ENCODE measurements at regions not wholly inside any gene's neighbourhood (a gene's known extent, or its start where the extent isn't known, plus 50 kb on each side); places are given as distances from the start of the nearest gene placed in this dataset.
A peak's percentile ranks its signal among the peaks of the same experiment; 100 is the strongest.

DNA sequence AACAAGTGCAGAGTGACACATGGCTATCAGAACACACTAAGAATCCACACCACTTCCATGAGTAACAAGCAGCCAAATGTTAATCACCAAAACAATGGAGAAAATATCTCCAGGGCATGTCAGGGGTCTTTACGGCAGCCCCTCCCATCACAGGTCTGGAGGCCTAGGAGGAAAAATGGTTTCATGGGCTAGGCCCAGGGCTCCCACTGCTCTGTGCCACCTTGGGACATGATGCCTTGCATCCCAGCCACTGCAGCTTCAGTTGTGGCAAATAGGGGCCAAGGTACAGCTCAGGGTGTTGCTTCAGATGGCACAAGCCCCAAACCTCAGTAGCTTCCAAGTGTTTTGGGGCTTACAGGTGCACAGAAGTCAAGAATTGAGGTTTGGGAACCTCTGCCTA, 66.6 kb downstream of the NEURL3 start:
- H3K27ac Mint-ChIP-seq: no peak overlapping the region
- peaks cover 8% of the 10 kb centered on the region for H3K9me3 Mint-ChIP-seq
- no peaks in the 10 kb centered on the region for H3K4me1 Mint-ChIP-seq
- H3K4me3 Mint-ChIP-seq: no peak overlapping the region
- no peak for ATAC-seq
- H3K27me3 Mint-ChIP-seq: peaks cover 45% of the 10 kb centered on the region
- H3K36me3 Mint-ChIP-seq: peaks cover 12% of the 10 kb centered on the region

DNA sequence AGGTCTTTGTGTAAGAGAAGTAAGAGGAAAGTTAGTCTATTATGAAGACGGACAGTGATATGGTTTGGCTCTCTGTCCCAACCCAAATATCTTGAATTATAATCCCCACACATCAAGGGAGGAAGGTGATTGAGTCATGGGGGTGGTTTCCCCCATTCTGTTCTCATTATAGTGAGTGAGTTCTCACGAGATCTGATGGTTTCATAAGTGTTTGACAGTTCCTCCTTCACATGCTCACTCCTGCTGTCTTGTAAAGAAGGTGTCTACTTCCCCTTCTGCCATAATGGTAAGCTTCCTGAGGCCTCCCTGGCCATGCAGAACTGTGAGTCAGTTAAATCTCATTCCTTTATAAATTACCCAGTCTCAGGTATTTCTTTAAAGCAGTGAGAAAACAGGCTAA, 67.6 kb downstream of the NEURL3 start:
- peaks cover 8% of the 10 kb centered on the region for H3K9me3 Mint-ChIP-seq
- H3K27me3 Mint-ChIP-seq: peaks cover 45% of the 10 kb centered on the region
- H3K36me3 Mint-ChIP-seq: peaks cover 12% of the 10 kb centered on the region
- H3K27ac Mint-ChIP-seq: no peak overlapping the region
- ATAC-seq: peak; percentile 31
- H3K4me1 Mint-ChIP-seq: no peaks in the 10 kb centered on the region
- H3K4me3 Mint-ChIP-seq: no peak overlapping the region

GRCh38 chr2:96436961-96437360, 68.2 kb downstream of the NEURL3 start:
- Mint-ChIP-seq H3K9me3 (peaks cover 8% of the 10 kb centered on the region), H3K27me3 (peaks cover 44% of the 10 kb centered on the region), H3K4me3 (no peak overlapping the region), H3K27ac (no peak overlapping the region), H3K36me3 (peaks cover 12% of the 10 kb centered on the region), H3K4me1 (no peaks in the 10 kb centered on the region)
- ATAC-seq: no peak

DNA sequence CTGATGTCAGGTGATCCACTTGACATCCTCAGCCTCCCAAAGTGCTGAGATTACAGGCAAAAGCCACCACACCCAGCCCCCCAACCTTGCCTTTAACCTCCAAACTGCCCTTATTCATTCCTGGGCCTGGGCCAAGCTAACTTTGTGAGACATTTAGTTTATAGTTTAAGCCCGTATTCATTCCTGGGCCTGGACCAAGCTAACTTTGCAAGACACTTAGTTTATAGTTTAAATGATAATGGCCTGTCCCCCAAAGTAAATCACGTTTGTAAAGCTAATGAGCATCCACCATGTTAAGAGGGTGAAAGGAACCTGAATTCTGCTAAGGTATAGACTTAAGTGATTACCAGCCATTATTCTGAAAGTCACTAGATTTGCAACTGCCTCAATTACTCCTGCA, 68.7 kb downstream of the NEURL3 start:
- H3K27ac Mint-ChIP-seq: no peak overlapping the region

GRCh38 chr2:96431319-96431718, 73.8 kb downstream of the NEURL3 start:
- Mint-ChIP-seq H3K9me3 (peaks cover 6% of the 10 kb centered on the region), H3K4me1 (no peaks in the 10 kb centered on the region), H3K4me3 (no peak overlapping the region), H3K36me3 (peaks cover 6% of the 10 kb centered on the region), H3K27me3 (peaks cover 39% of the 10 kb centered on the region), H3K27ac (no peak overlapping the region)
- ATAC-seq: no peak

More for the DNA sequence above, 68.7 kb downstream of the NEURL3 start:
- Mint-ChIP-seq H3K9me3 (peaks cover 8% of the 10 kb centered on the region), H3K4me1 (no peaks in the 10 kb centered on the region), H3K27me3 (peaks cover 39% of the 10 kb centered on the region), H3K4me3 (no peak overlapping the region), H3K36me3 (peaks cover 12% of the 10 kb centered on the region)
- ATAC-seq: no peak

GRCh38 chr2:96430394-96430988, 74.7 kb downstream of the NEURL3 start:
- no peaks in the 10 kb centered on the region for H3K4me1 Mint-ChIP-seq
- H3K27me3 Mint-ChIP-seq: peaks cover 39% of the 10 kb centered on the region
- peaks cover 6% of the 10 kb centered on the region for H3K9me3 Mint-ChIP-seq
- H3K27ac Mint-ChIP-seq: no peak overlapping the region
- no peak overlapping the region for H3K4me3 Mint-ChIP-seq
- no peak for ATAC-seq
- peaks cover 6% of the 10 kb centered on the region for H3K36me3 Mint-ChIP-seq

GRCh38 chr2:96427917-96428316, 77.2 kb downstream of the NEURL3 start:
- Mint-ChIP-seq H3K4me3 (no peak overlapping the region), H3K4me1 (no peaks in the 10 kb centered on the region), H3K27me3 (peaks cover 40% of the 10 kb centered on the region), H3K36me3 (no peaks in the 10 kb centered on the region), H3K27ac (no peak overlapping the region), H3K9me3 (peaks cover 4% of the 10 kb centered on the region)
- no peak for ATAC-seq

- Mint-ChIP-seq H3K27me3 (peaks cover 46% of the 10 kb centered on the region), H3K4me1 (no peaks in the 10 kb centered on the region), H3K9me3 (peaks cover 4% of the 10 kb centered on the region), H3K27ac (no peak overlapping the region), H3K4me3 (no peak overlapping the region), H3K36me3 (no peaks in the 10 kb centered on the region)
- no peak for ATAC-seq
Observed at GRCh38 chr2:96427169-96427568, 78.0 kb downstream of the NEURL3 start.

DNA sequence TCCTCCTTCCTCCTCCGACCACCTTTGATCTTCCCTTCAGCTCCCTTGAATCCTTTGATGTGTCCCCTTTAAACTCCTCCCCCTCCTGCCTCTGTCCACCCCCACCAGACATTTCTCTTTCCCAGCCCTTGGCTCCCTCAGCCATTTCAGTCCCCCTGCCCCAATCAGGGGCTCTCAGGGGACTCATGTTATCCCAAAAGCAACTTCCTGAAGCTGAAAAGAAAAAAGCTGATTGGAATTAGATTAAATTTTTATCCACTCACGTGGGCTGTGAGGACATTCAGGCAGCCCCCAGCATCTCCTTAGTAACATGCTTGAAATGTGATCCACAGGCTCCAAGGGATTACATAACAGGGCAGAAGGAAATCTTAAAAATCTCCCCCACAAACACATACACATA, 81.3 kb downstream of the NEURL3 start:
- ATAC-seq: no peak
- H3K27ac Mint-ChIP-seq: no peak overlapping the region
- H3K9me3 Mint-ChIP-seq: peaks cover 4% of the 10 kb centered on the region
- H3K4me1 Mint-ChIP-seq: no peaks in the 10 kb centered on the region
- H3K4me3 Mint-ChIP-seq: no peak overlapping the region
- H3K27me3 Mint-ChIP-seq: peaks cover 75% of the 10 kb centered on the region
- no peaks in the 10 kb centered on the region for H3K36me3 Mint-ChIP-seq
